Trophoblast cell (in vitro differentiated cells and primary cell): ENCODE measurements at regions not wholly inside any gene's neighbourhood (a gene's known extent, or its start where the extent isn't known, plus 50 kb on each side); places are given as distances from the start of the nearest gene placed in this dataset.

Source experiments
- DNase-seq, 2 donors: peaks; one replicate each; pipeline ENCODE4 v3.0.0-alpha.2; 2016
- H2AFZ ChIP-seq: 2 replicates; pipeline ENCODE4 v1.6.1; 2013; ENCODE audit warnings: low read length, moderate library complexity, mild to moderate bottlenecking; ENCODE audit not compliant: insufficient read depth, poor library complexity
- H2AK5ac ChIP-seq: 2 replicates; pipeline ENCODE4 v1.6.1; 2013; ENCODE audit warnings: mild to moderate bottlenecking, low read length
- H2BK120ac ChIP-seq: 2 replicates; pipeline ENCODE4 v1.6.1; 2013; ENCODE audit warnings: low read length, mild to moderate bottlenecking, moderate library complexity; ENCODE audit not compliant: insufficient read depth, poor library complexity
- H2BK12ac ChIP-seq: 2 replicates; pipeline ENCODE4 v1.6.1; 2013; ENCODE audit warnings: mild to moderate bottlenecking, low read length, moderate library complexity
- H2BK5ac ChIP-seq: 2 replicates; pipeline ENCODE4 v1.6.1; 2013; ENCODE audit warnings: low read length, low read depth, moderate library complexity, mild to moderate bottlenecking; ENCODE audit not compliant: poor library complexity
- H3K14ac ChIP-seq: 2 replicates; pipeline ENCODE4 v1.6.1; 2013; ENCODE audit warnings: mild to moderate bottlenecking, low read length
- H3K18ac ChIP-seq: 2 replicates; pipeline ENCODE4 v1.6.1; 2013; ENCODE audit warnings: mild to moderate bottlenecking, low read length
- H3K23ac ChIP-seq: 2 replicates; pipeline ENCODE4 v1.6.1; 2013; ENCODE audit warnings: low read length
- H3K27ac ChIP-seq: 2 replicates; pipeline ENCODE4 v1.5.1; 2013; ENCODE audit warnings: low read depth, mild to moderate bottlenecking, inconsistent platforms, low read length, moderate library complexity
- H3K27me3 ChIP-seq: 2 replicates; pipeline ENCODE4 v1.6.1; 2013; ENCODE audit warnings: inconsistent platforms, mild to moderate bottlenecking, low read length, moderate library complexity; ENCODE audit not compliant: insufficient read depth
- H3K36me3 ChIP-seq, 2 experiments: 1 replicate in 1 of 2; 2 replicates in 1 of 2; pipeline ENCODE4 v1.6.1; 2013; ENCODE audit warnings: low read length in 2 of 2, mild to moderate bottlenecking in 2 of 2, moderate library complexity in 1 of 2; ENCODE audit not compliant: insufficient read depth in 2 of 2, control insufficient read depth in 1 of 2
- H3K4ac ChIP-seq: 2 replicates; pipeline ENCODE4 v1.6.1; 2013; ENCODE audit warnings: low read depth, mild to moderate bottlenecking, low read length, moderate library complexity
- H3K4me1 ChIP-seq, 2 experiments: 1 replicate in 1 of 2; 2 replicates in 1 of 2; pipeline ENCODE4 v1.6.1; 2013; ENCODE audit warnings: low read length in 2 of 2, mild to moderate bottlenecking in 2 of 2, moderate library complexity in 1 of 2; ENCODE audit not compliant: insufficient read depth in 2 of 2, control insufficient read depth in 1 of 2
- H3K4me2 ChIP-seq: 2 replicates; pipeline ENCODE4 v1.6.1; 2013; ENCODE audit warnings: inconsistent platforms, mild to moderate bottlenecking, low read length, moderate library complexity
- H3K4me3 ChIP-seq: 2 replicates; pipeline ENCODE4 v1.5.1; 2013; ENCODE audit warnings: mild to moderate bottlenecking, low read depth, low read length, inconsistent platforms
- H3K79me1 ChIP-seq: one replicate; pipeline ENCODE4 v1.6.1; 2013; ENCODE audit warnings: low read length
- H3K79me2 ChIP-seq: 2 replicates; pipeline ENCODE4 v1.6.1; 2013; ENCODE audit warnings: low read length, mild to moderate bottlenecking; ENCODE audit not compliant: control insufficient read depth, insufficient read depth, poor library complexity
- H3K9ac ChIP-seq: 2 replicates; pipeline ENCODE4 v1.6.1; 2013; ENCODE audit warnings: mild to moderate bottlenecking, low read length
- H3K9me3 ChIP-seq: 2 replicates; pipeline ENCODE4 v1.6.1; 2013; ENCODE audit warnings: low read depth, mild to moderate bottlenecking, control low read depth, inconsistent platforms, low read length; ENCODE audit not compliant: insufficient read depth
- H4K12ac ChIP-seq: 2 replicates; pipeline ENCODE4 v1.6.1; 2013; ENCODE audit warnings: low read depth, mild to moderate bottlenecking, low read length, moderate library complexity
- H4K8ac ChIP-seq: 2 replicates; pipeline ENCODE4 v1.6.1; 2013; ENCODE audit warnings: low read depth, mild to moderate bottlenecking, low read length, moderate library complexity
- H4K91ac ChIP-seq: one replicate; pipeline ENCODE4 v1.6.1; 2013; ENCODE audit warnings: low read depth, mild to moderate bottlenecking, low read length, moderate library complexity
- WGBS: extraction: QIAGEN DNeasy Blood & Tissue Kit; methylation state at CpG from one replicate; pipeline ENCODE4 v1.1.7; 2013; ENCODE audit warnings: missing lambda C conversion rate; ENCODE audit not compliant: insufficient read length, insufficient coverage; ENCODE audit errors: extremely low coverage; 5-methylcytosine and 5-hydroxymethylcytosine counted together

DNA sequence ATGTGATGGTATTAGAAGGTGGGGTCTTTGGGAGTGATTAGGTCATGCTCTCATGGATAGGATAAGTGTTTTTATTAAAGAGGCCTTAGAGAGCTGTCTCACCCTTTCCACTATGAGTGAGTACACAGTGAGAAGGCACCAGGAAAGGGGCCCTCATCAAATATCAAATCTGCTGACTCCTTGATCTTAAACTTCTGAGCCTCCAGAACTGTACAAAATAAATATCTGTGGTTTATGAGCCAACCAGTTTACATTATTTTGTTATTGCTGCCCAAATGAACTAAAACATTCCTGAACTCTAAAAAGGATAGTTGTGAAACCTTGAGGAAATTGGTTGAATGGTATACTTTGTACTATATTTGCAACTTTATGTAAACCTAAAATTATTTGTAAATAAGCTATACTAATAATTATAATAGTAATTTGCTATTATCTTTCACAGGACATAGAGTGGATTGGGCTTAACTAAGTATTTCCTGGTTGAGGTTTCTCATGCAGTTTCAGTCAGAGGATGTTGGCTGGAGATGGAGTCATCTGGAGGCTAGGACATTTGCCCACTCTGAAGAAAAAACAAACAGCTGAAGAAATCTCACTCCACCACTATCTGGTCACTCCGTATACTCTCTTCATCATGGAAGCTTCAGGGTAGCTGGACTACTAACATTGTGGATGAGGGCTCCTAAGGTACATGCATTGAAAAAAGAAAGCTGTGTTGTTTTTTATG is 1068.6 kb upstream of the CADM2 start:
- Histone ChIP-seq H3K27me3 (no peaks in the 10 kb centered on the region), H3K4ac (no peak overlapping the region), H3K23ac (no peak overlapping the region), H3K4me1 (no peaks in the 10 kb centered on the region), H2BK12ac (no peak overlapping the region), H4K91ac (no peak overlapping the region), H3K4me2 (no peak overlapping the region), H2BK120ac (no peak overlapping the region), H3K79me2 (no peaks in the 10 kb centered on the region), H3K9me3 (no peaks in the 10 kb centered on the region), H3K4me3 (no peak overlapping the region), H2AFZ (no peak overlapping the region), H4K12ac (no peak overlapping the region), H3K14ac (no peak overlapping the region), H3K27ac (no peak overlapping the region), H3K9ac (no peak overlapping the region), H2BK5ac (no peak overlapping the region), H2AK5ac (no peak overlapping the region), H3K36me3 (no peaks in the 10 kb centered on the region), H3K79me1 (no peaks in the 10 kb centered on the region), H3K18ac (no peak overlapping the region), H4K8ac (no peak overlapping the region)
- WGBS = no CpG with 5 or more reads among the region's 1 CpG
- no peak for DNase-seq

DNA sequence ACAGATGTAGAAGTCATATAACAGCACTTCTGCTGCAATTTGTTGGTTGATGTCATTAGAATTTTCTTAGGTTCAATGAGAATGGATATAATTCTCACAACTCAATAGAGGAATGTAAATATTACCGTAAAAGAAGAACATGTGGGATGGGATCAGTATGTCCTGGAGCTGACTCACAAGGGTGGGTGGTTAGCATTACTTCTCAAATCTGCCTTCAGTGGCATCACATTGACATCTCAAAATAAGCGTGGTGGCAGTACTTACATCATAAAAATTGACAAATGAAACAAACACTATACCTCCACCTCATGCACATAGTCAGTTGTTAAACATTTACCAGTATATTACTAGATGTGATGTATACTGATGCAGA is 1068.0 kb upstream of the CADM2 start:
- no peak overlapping the region for H2BK120ac ChIP-seq

DNA sequence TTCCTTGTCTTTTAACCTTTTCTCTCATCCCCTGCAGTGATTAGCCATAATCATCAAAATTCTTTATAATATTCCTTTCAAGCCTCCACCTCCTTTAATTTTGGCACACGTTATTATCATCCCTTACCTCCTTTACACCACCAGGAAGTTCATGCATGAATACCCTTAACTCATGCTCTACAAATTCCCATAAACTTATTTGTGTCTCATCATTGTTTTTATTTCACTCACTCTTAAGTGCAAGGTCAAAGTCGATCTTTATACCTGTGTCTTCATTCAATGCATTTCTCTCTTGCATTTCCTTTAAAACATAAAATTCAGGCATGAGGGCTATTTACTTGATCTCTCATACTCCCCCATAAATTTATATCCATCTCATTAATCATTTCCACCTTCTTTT is 1064.6 kb upstream of the CADM2 start:
- no peak overlapping the region for H3K9ac ChIP-seq
- H3K79me2 ChIP-seq = no peaks in the 10 kb centered on the region
- DNase-seq = no peak
- WGBS = 100% methylated on average over 1 of the region's 2 CpGs
- H3K4me2 ChIP-seq = no peak overlapping the region
- H2BK5ac ChIP-seq = no peak overlapping the region
- H3K4ac ChIP-seq = no peak overlapping the region
- H2BK12ac ChIP-seq = no peak overlapping the region
- no peak overlapping the region for H2AK5ac ChIP-seq
- no peak overlapping the region for H4K12ac ChIP-seq
- no peak overlapping the region for H4K8ac ChIP-seq
- H3K14ac ChIP-seq = no peak overlapping the region
- no peaks in the 10 kb centered on the region for H3K4me1 ChIP-seq
- no peaks in the 10 kb centered on the region for H3K36me3 ChIP-seq
- H2BK120ac ChIP-seq = no peak overlapping the region
- H4K91ac ChIP-seq = no peak overlapping the region
- no peak overlapping the region for H3K27ac ChIP-seq
- no peak overlapping the region for H3K23ac ChIP-seq
- H2AFZ ChIP-seq = no peak overlapping the region
- no peaks in the 10 kb centered on the region for H3K9me3 ChIP-seq
- no peak overlapping the region for H3K18ac ChIP-seq
- no peaks in the 10 kb centered on the region for H3K79me1 ChIP-seq
- no peaks in the 10 kb centered on the region for H3K27me3 ChIP-seq
- no peak overlapping the region for H3K4me3 ChIP-seq

More for the DNA sequence above, 1068.0 kb upstream of the CADM2 start:
- Histone ChIP-seq H3K4me1 (no peaks in the 10 kb centered on the region), H3K4me3 (no peak overlapping the region), H4K91ac (no peak overlapping the region), H3K27ac (no peak overlapping the region), H3K18ac (no peak overlapping the region), H3K23ac (no peak overlapping the region), H4K12ac (no peak overlapping the region), H2AK5ac (no peak overlapping the region), H2BK5ac (no peak overlapping the region), H3K27me3 (no peaks in the 10 kb centered on the region), H3K9me3 (no peaks in the 10 kb centered on the region), H3K9ac (no peak overlapping the region), H2BK12ac (no peak overlapping the region), H3K14ac (no peak overlapping the region), H2AFZ (no peak overlapping the region), H3K79me1 (no peaks in the 10 kb centered on the region), H3K36me3 (no peaks in the 10 kb centered on the region), H3K4ac (no peak overlapping the region), H3K4me2 (no peak overlapping the region), H4K8ac (no peak overlapping the region), H3K79me2 (no peaks in the 10 kb centered on the region)
- no peak for DNase-seq
- WGBS = no CpG with 5 or more reads among the region's 2 CpGs

DNA sequence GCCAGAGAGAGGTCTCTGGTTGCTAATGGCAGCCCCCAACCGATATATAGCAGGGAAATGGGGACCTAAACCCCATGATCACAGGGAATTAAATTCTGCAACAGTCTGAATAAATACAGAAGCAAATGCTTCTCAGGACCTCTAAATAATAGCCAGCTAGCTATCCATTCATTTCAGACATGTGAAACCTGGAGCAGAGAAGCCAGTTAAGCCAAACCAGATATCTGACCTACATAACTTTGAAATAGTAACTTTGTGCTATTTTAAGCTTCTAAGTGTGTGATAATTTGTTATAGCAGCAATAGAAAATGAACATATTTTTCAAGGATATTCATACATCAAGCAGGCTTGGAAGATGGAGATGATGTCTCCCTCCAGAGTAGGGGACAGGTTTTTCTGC is 1062.9 kb upstream of the CADM2 start:
- H3K79me2 ChIP-seq = no peaks in the 10 kb centered on the region

More for the DNA sequence above, 1062.9 kb upstream of the CADM2 start:
- WGBS = no CpG with 5 or more reads among the region's 1 CpG
- H2BK12ac ChIP-seq = no peak overlapping the region
- H3K9me3 ChIP-seq = no peaks in the 10 kb centered on the region
- no peaks in the 10 kb centered on the region for H3K27me3 ChIP-seq
- H2AFZ ChIP-seq = no peak overlapping the region
- no peak overlapping the region for H3K4ac ChIP-seq
- H3K27ac ChIP-seq = no peak overlapping the region
- no peak overlapping the region for H3K18ac ChIP-seq
- DNase-seq = no peak
- no peak overlapping the region for H3K4me2 ChIP-seq
- H2AK5ac ChIP-seq = no peak overlapping the region
- H3K14ac ChIP-seq = no peak overlapping the region
- no peak overlapping the region for H3K23ac ChIP-seq
- H4K8ac ChIP-seq = no peak overlapping the region
- no peak overlapping the region for H4K91ac ChIP-seq
- H2BK5ac ChIP-seq = no peak overlapping the region
- H3K4me1 ChIP-seq = no peaks in the 10 kb centered on the region
- H3K36me3 ChIP-seq = no peaks in the 10 kb centered on the region
- no peak overlapping the region for H3K4me3 ChIP-seq
- no peaks in the 10 kb centered on the region for H3K79me1 ChIP-seq
- H2BK120ac ChIP-seq = no peak overlapping the region
- no peak overlapping the region for H4K12ac ChIP-seq
- no peak overlapping the region for H3K9ac ChIP-seq
